Endodermal cell (in vitro differentiated cells): ENCODE measurements at regions not wholly inside any gene's neighbourhood (a gene's known extent, or its start where the extent isn't known, plus 50 kb on each side); places are given as distances from the start of the nearest gene placed in this dataset.

ENCODE experiments used
- DNase-seq: peaks from one replicate; pipeline ENCODE4 v3.0.0-alpha.2; 2017
- H3K27ac ChIP-seq: 2 replicates; pipeline ENCODE4 v1.5.1; 2013; ENCODE audit warnings: mild to moderate bottlenecking, low read depth, low read length, moderate library complexity
- H3K27me3 ChIP-seq: 2 replicates; pipeline ENCODE4 v1.6.1; 2013; ENCODE audit warnings: mild to moderate bottlenecking, low read length, moderate library complexity; ENCODE audit not compliant: insufficient read depth, control insufficient read depth, poor library complexity, severe bottlenecking
- H3K36me3 ChIP-seq: 2 replicates; pipeline ENCODE4 v1.7.0; 2013; ENCODE audit warnings: mild to moderate bottlenecking, low read length, moderate library complexity; ENCODE audit not compliant: control insufficient read depth, insufficient read depth
- H3K4me1 ChIP-seq: one replicate; pipeline ENCODE4 v1.7.0; 2013; ENCODE audit warnings: low read length; ENCODE audit not compliant: control insufficient read depth, insufficient read depth
- H3K4me3 ChIP-seq: 2 replicates; pipeline ENCODE4 v1.5.1; 2013; ENCODE audit warnings: mild to moderate bottlenecking, low read length, moderate library complexity
- H3K9ac ChIP-seq: 2 replicates; pipeline ENCODE4 v1.6.1; 2013; ENCODE audit warnings: mild to moderate bottlenecking, low read length, moderate library complexity; ENCODE audit not compliant: poor library complexity, severe bottlenecking; ENCODE audit errors: extremely low read depth
- H3K9me3 ChIP-seq: 2 replicates; pipeline ENCODE4 v1.6.1; 2013; ENCODE audit warnings: mild to moderate bottlenecking, low read length, moderate library complexity; ENCODE audit not compliant: control insufficient read depth
- H3K27ac Mint-ChIP-seq: 2 replicates; pipeline ENCODE4 v1.8.0; 2020; ENCODE audit warnings: mixed read lengths
- H3K27me3 Mint-ChIP-seq: 2 replicates; pipeline ENCODE4 v1.8.0; 2021; ENCODE audit warnings: mild to moderate bottlenecking, mixed read lengths; ENCODE audit not compliant: insufficient read depth
- H3K36me3 Mint-ChIP-seq: 2 replicates; pipeline ENCODE4 v1.8.0; 2020; ENCODE audit warnings: low read depth, mixed read lengths
- H3K4me1 Mint-ChIP-seq: 2 replicates; pipeline ENCODE4 v1.8.0; 2020; ENCODE audit warnings: mixed read lengths
- H3K4me3 Mint-ChIP-seq: 2 replicates; pipeline ENCODE4 v1.8.0; 2020; ENCODE audit warnings: mild to moderate bottlenecking, moderate library complexity, mixed read lengths
- H3K9me3 Mint-ChIP-seq: 2 replicates; pipeline ENCODE4 v1.8.0; 2020; ENCODE audit warnings: mild to moderate bottlenecking, mixed read lengths
- WGBS, 2 experiments: methylation state at CpG; one replicate each; pipeline versions ENCODE4 v1.1.5 to v1.1.7; 2013; ENCODE audit warnings: missing lambda C conversion rate in 2 of 2, mixed read lengths in 1 of 2; ENCODE audit not compliant: insufficient coverage in 1 of 2, insufficient read length in 1 of 2; 5-methylcytosine and 5-hydroxymethylcytosine counted together
- TF ChIP-seq, protein P1 (sequence below): fragments of 200-600 bp; sonication (generic); conservative IDR thresholded peaks from 2 replicates; pipeline ENCODE4 v1.5.0; 2021; ENCODE audit warnings: antibody characterized with exemption, mild to moderate bottlenecking

DNA sequence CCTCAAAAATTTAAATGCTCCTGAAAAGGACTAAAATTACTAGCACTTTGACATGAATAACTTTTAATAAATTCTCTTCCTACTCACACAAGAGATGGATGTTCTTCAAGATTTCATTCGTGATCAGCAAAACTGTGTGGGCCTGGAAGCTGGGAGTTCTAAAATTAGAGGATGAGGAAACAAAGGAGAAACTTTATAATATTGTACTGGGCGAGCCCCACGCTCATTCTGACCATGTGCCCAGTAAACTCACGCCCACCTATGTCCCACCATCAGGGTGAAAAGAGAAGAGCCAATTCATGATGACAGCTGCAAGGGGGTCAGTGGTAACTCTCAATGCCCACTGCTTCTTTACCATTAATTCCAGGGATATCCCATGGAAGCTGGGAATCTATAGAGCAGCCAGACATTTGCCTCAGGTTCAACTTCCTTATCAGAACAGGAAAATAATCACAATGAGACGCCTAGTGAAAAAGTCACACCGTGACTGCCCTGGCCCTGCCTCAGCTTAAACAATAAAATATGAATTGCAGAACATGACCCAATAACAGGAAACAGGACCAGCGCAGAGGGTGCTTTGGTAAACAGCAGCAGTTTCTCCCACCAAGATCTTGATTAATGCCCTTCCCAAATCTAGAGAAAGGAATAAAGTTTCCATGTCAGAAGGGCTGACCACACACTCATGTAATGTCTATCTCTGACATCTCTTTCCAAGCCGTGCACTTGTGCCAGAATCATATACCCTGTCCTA is 438.6 kb downstream of the TXNL1 start:
- WGBS, 2 experiments: 88 to 91% methylated on average over 8 of the region's 8 CpGs
- Histone ChIP-seq H3K9me3 (peaks cover 6% of the 10 kb centered on the region), H3K27me3 (no peaks in the 10 kb centered on the region), H3K4me1 (no peaks in the 10 kb centered on the region), H3K27ac (no peak overlapping the region), H3K9ac (no peak overlapping the region), H3K4me3 (no peak overlapping the region), H3K36me3 (no peaks in the 10 kb centered on the region)
- H3K4me3 Mint-ChIP-seq: no peak overlapping the region
- H3K27ac Mint-ChIP-seq: peak overlapping the region; percentile 24
- H3K36me3 Mint-ChIP-seq: no peaks in the 10 kb centered on the region
- TF ChIP-seq, protein P1, sequence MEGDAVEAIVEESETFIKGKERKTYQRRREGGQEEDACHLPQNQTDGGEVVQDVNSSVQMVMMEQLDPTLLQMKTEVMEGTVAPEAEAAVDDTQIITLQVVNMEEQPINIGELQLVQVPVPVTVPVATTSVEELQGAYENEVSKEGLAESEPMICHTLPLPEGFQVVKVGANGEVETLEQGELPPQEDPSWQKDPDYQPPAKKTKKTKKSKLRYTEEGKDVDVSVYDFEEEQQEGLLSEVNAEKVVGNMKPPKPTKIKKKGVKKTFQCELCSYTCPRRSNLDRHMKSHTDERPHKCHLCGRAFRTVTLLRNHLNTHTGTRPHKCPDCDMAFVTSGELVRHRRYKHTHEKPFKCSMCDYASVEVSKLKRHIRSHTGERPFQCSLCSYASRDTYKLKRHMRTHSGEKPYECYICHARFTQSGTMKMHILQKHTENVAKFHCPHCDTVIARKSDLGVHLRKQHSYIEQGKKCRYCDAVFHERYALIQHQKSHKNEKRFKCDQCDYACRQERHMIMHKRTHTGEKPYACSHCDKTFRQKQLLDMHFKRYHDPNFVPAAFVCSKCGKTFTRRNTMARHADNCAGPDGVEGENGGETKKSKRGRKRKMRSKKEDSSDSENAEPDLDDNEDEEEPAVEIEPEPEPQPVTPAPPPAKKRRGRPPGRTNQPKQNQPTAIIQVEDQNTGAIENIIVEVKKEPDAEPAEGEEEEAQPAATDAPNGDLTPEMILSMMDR: no peak
- no peak for DNase-seq
- H3K9me3 Mint-ChIP-seq: peaks cover 5% of the 10 kb centered on the region
- H3K27me3 Mint-ChIP-seq: no peaks in the 10 kb centered on the region
- peaks cover 3% of the 10 kb centered on the region for H3K4me1 Mint-ChIP-seq

DNA sequence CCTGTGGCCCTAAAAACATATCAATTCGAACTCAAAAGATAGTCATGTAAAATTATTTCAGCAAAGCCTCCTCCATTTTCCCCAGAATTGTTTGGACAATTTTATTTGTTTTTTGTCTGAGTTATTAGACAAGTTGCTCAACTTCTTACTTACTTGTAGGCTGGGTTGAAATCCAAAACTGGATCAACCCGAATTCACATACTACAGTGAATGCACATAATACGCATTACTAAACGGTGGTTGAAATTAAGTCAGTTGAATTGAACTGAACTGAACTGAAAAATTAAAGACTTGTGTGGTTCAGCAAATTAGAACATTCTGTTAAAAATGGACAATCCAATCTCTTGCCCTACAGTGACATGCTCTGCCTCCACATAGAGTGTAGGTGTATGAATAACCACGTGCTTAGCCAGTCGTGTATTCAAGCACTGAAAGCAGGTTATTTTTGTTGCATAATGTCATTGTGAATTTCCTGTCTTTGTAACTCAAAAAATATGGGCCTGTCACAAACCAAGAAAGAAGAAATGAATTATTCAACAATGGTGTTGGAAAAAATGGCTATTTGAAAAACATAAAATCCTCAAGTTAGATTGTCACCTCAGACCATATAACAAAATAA is 441.0 kb downstream of the TXNL1 start:
- no peak overlapping the region for H3K4me3 ChIP-seq
- Mint-ChIP-seq H3K27ac (no peak overlapping the region), H3K4me3 (no peak overlapping the region), H3K4me1 (peaks cover 3% of the 10 kb centered on the region), H3K27me3 (peaks cover 9% of the 10 kb centered on the region), H3K36me3 (no peaks in the 10 kb centered on the region), H3K9me3 (no peaks in the 10 kb centered on the region)
- H3K9ac ChIP-seq: no peak overlapping the region
- TF ChIP-seq, protein P1: no peak
- no peaks in the 10 kb centered on the region for H3K4me1 ChIP-seq
- no peaks in the 10 kb centered on the region for H3K36me3 ChIP-seq
- no peak for DNase-seq
- H3K27ac ChIP-seq: no peak overlapping the region
- H3K9me3 ChIP-seq: no peaks in the 10 kb centered on the region
- H3K27me3 ChIP-seq: no peaks in the 10 kb centered on the region
- 94 to 100% methylated on average over 3 to 6 of the region's 6 CpGs for WGBS, 2 experiments

DNA sequence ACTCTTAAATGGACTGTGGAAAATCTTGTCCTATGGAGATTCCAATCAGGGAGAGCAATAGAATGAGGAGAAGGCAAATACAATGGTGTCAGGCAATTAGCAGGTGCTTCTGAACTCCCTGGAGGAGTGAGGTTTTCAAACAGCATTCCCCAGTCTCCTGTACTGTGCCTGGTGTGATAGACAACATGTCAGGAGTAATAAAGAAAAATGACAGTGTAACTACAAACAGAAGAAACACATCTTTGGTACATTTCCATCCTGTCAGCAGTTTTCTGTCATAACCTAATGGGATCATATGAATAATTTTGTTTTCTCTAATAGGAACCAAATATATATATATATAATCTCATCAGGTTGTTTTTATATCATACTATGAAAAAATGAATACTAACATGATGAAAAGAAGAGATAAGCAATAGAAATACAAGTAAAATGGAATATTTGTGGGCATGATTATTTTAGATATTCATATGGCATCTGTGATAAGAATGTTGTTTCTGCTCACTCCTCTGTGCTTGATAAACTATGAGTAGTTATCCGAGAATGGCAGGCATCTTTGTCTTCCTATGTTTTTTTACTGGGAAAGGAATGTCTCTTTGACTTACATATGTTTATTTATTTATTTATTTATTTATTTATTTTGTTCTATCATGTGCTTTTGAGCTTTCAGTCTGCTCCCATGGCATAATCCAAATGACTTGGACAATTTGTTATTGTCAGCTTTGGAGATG is 441.7 kb downstream of the TXNL1 start:
- H3K4me1 ChIP-seq: no peaks in the 10 kb centered on the region
- TF ChIP-seq, protein P1: no peak
- H3K9me3 ChIP-seq: no peaks in the 10 kb centered on the region
- no peaks in the 10 kb centered on the region for H3K27me3 ChIP-seq
- no peak for DNase-seq
- Mint-ChIP-seq H3K27me3 (peaks cover 9% of the 10 kb centered on the region), H3K4me3 (no peak overlapping the region), H3K9me3 (no peaks in the 10 kb centered on the region), H3K36me3 (no peaks in the 10 kb centered on the region), H3K27ac (no peak overlapping the region), H3K4me1 (peaks cover 4% of the 10 kb centered on the region)
- H3K36me3 ChIP-seq: no peaks in the 10 kb centered on the region
- H3K27ac ChIP-seq: no peak overlapping the region
- 100% methylated on average over 1 of the region's 1 CpG for WGBS, 2 experiments
- H3K9ac ChIP-seq: no peak overlapping the region
- no peak overlapping the region for H3K4me3 ChIP-seq
